LNCAP (cell line): ENCODE measurements at regions not wholly inside any gene's neighbourhood (a gene's known extent, or its start where the extent isn't known, plus 50 kb on each side); places are given as distances from the start of the nearest gene placed in this dataset.

Experiments
- CTCF ChIP-seq: fragments of 450-650 bp; IDR thresholded peaks from 2 replicates; pipeline ENCODE4 v1.5.1; 2017; ENCODE audit warnings: mild to moderate bottlenecking

- no peak for TF ChIP-seq CTCF
These were observed 658.4 kb downstream of the MED13L start for GRCh38 chr12:115619061-115619460.

GRCh38 chr12:115618105-115618504, 659.4 kb downstream of the MED13L start:
- no peak for TF ChIP-seq CTCF

DNA sequence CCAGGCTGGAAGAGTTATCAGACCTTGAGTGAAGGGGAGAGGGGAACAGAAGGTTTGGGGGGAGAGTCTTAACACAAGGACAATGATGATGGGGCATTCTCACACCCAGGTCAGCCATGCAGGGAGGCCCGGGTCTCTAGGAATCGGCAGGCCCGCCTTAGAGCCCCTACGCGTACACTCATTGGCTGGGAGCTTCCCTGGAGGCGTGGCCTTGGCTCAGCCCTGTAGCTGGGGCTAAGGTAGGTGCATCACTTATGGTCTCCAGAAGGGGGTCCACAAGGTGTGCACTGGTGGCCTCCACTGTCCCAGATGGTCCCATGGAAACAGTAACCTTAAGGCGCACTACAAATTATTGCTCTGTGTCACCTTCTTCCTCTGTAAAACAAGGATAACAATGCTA, 660.1 kb downstream of the MED13L start:
- no peak for TF ChIP-seq CTCF

- TF ChIP-seq CTCF, result no peak
These were observed 666.0 kb downstream of the MED13L start for GRCh38 chr12:115611477-115611876.

GRCh38 chr12:115609347-115609746, 668.1 kb downstream of the MED13L start:
- no peak for TF ChIP-seq CTCF

DNA sequence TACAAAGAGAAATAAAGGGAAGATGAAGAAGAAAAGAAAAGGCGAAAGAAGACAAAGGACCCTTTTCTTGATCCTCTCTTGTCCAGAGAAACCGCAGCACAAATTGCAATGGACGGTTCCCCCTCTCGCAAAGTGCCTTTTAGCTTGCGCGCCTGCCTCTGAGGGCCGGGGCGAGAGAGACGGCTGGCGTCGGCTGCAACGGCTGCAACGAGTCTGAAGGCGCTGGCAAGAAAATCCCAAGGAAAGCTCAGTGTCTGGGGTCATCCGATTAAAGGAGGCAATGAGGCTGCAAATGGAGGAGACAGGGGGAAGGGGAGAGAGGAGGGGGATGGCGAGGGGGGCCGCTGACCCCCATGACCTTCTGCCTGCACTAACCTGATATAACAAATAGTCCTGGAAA, 671.5 kb downstream of the MED13L start:
- TF ChIP-seq CTCF, result no peak

- no peak for TF ChIP-seq CTCF
These were observed 678.4 kb downstream of the MED13L start for GRCh38 chr12:115598871-115599811.
